LNCaP clone FGC (cell line): ENCODE measurements at regions not wholly inside any gene's neighbourhood (a gene's known extent, or its start where the extent isn't known, plus 50 kb on each side); places are given as distances from the start of the nearest gene placed in this dataset.
A peak's percentile ranks its signal among the peaks of the same experiment; 100 is the strongest.

Experiments used
- DNase-seq: peaks from one replicate; pipeline ENCODE4 v3.0.0-alpha.2; 2011; ENCODE audit warnings: low read depth
- H3K4me3 ChIP-seq: 2 replicates; pipeline ENCODE4 v1.5.1; 2011; ENCODE audit warnings: mild to moderate bottlenecking, low read depth, low read length, control low read depth
- CTCF ChIP-seq: IDR thresholded peaks from 2 replicates; pipeline ENCODE4 v1.5.1; 2012; ENCODE audit warnings: mild to moderate bottlenecking; ENCODE audit not compliant: control insufficient read depth, insufficient read depth; ENCODE audit errors: extremely low read depth

GRCh38 chr12:107509421-107509820 lies 176.2 kb upstream of the PWP1 start:
- DNase-seq = no peak
- TF ChIP-seq CTCF = no peak
- H3K4me3 ChIP-seq = no peak overlapping the region

DNA sequence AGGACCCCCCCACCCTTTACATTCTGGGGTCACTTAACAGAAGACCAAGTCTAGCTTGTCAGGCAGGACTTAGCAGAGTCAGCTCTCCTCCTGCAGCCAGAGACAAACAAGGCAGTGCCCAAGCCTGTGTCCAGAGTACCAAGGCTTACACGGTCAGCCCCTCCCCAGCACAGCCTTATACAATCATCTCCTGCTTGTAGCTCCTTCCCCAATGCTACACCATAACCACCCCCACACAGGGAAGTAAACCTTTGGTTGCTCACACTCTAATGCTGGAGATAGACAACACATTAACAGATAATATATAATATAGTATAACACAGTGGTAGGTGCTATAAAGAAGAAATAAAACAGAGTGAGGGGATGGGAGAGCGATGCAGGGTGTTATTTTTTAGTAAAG lies 175.4 kb upstream of the PWP1 start:
- H3K4me3 ChIP-seq = no peak overlapping the region
- no peak for TF ChIP-seq CTCF
- DNase-seq = no peak

- TF ChIP-seq CTCF = no peak
- no peak overlapping the region for H3K4me3 ChIP-seq
- no peak for DNase-seq
Measured at GRCh38 chr12:107511292-107511691, 174.3 kb upstream of the PWP1 start.

- DNase-seq = peak; percentile 31
- no peak for TF ChIP-seq CTCF
- no peak overlapping the region for H3K4me3 ChIP-seq
Measured at GRCh38 chr12:107512391-107512790, 173.2 kb upstream of the PWP1 start.

DNA sequence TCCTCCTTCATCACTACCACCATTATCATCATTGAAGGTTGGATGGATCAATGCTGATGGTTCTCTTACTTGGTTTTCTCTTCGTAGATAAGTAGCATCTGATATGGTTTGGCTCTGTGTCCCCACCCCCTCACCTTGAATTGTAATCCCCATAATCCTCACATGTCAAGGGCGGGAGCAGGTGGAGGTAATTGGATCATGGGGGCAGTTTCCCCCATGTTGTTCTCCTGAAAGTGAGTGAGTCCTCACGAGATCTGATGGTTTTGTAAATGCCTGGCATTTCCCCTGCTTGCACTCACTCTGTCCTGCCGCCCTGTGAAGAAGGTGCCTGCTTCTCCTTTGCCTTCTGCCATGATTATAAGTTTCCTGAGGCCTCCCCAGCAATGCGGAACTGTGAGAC lies 172.4 kb upstream of the PWP1 start:
- no peak overlapping the region for H3K4me3 ChIP-seq
- no peak for DNase-seq
- no peak for TF ChIP-seq CTCF

- DNase-seq = no peak
- H3K4me3 ChIP-seq = no peak overlapping the region
- TF ChIP-seq CTCF = no peak
Measured at GRCh38 chr12:107513636-107514400, 171.8 kb upstream of the PWP1 start.

GRCh38 chr12:107514887-107515445 lies 170.6 kb upstream of the PWP1 start:
- no peak for DNase-seq
- H3K4me3 ChIP-seq = no peak overlapping the region
- TF ChIP-seq CTCF = no peak
